Stomach (tissue), 4 donors: ENCODE measurements at regions not wholly inside any gene's neighbourhood (a gene's known extent, or its start where the extent isn't known, plus 50 kb on each side); places are given as distances from the start of the nearest gene placed in this dataset.

Experiments used
- CTCF ChIP-seq, 7 experiments: fragments of 450-650 bp in 4 of 7; fragments of 200-600 bp in 3 of 7; sonication (generic) in 3 of 7; IDR thresholded peaks; one replicate each; pipeline ENCODE4 v1.5.1; 2016 to 2019; ENCODE audit warnings: antibody characterized with exemption in 7 of 7, control low read depth in 2 of 7, mild to moderate bottlenecking in 1 of 7
- POLR2AphosphoS5 ChIP-seq, 3 donors: sonication (generic); formaldehyde crosslinking; IDR thresholded peaks; one replicate each; pipeline ENCODE4 v1.6.1; 2016; ENCODE audit warnings: antibody characterized with exemption in 3 of 3

- TF ChIP-seq CTCF (IDR thresholded peaks at IDR 0.05) (no peak), POLR2AphosphoS5 (IDR thresholded peaks at IDR 0.05) (no peak)
Measured at GRCh38 chr9:105850852-105851500, 156.6 kb downstream of the TMEM38B start.
